T-helper 2 cell (primary cell): ENCODE measurements at regions not wholly inside any gene's neighbourhood (a gene's known extent, or its start where the extent isn't known, plus 50 kb on each side); places are given as distances from the start of the nearest gene placed in this dataset.

Source experiments
- DNase-seq, 5 experiments: peaks; one replicate each; pipeline versions ENCODE4 v3.0.0 to v3.0.0-alpha.2; 2012 to 2022

- DNase-seq: no peak
These were observed 120.5 kb downstream of the ZFP36L2 start for GRCh38 chr2:43105586-43106558.

GRCh38 chr2:43104763-43105162, 121.6 kb downstream of the ZFP36L2 start:
- no peak for DNase-seq

- no peak for DNase-seq
These were observed 122.3 kb downstream of the ZFP36L2 start for GRCh38 chr2:43104106-43104505.

GRCh38 chr2:43103093-43103404, 123.4 kb downstream of the ZFP36L2 start:
- no peak for DNase-seq

- DNase-seq: no peak
These were observed 123.9 kb downstream of the ZFP36L2 start for GRCh38 chr2:43102366-43103092.

- no peak for DNase-seq
These were observed 124.7 kb downstream of the ZFP36L2 start for GRCh38 chr2:43101751-43102150.

GRCh38 chr2:43100883-43101662, 125.3 kb downstream of the ZFP36L2 start:
- no peak for DNase-seq

GRCh38 chr2:43100362-43100882, 126.0 kb downstream of the ZFP36L2 start:
- DNase-seq: no peak

GRCh38 chr2:43099797-43100196, 126.6 kb downstream of the ZFP36L2 start:
- DNase-seq: no peak

- DNase-seq: no peak
These were observed 127.9 kb downstream of the ZFP36L2 start for GRCh38 chr2:43098539-43098938.

GRCh38 chr2:43097644-43098408, 128.6 kb downstream of the ZFP36L2 start:
- DNase-seq: no peak

- DNase-seq: no peak
These were observed 130.7 kb downstream of the ZFP36L2 start for GRCh38 chr2:43095533-43096295.

GRCh38 chr2:43092520-43093179, 133.8 kb downstream of the ZFP36L2 start:
- no peak for DNase-seq

GRCh38 chr2:43090317-43090716, 136.1 kb downstream of the ZFP36L2 start:
- no peak for DNase-seq

GRCh38 chr2:43088143-43089073, 138.0 kb downstream of the ZFP36L2 start:
- no peak for DNase-seq

GRCh38 chr2:43087413-43087812, 139.0 kb downstream of the ZFP36L2 start:
- no peak for DNase-seq

GRCh38 chr2:43086451-43087221, 139.8 kb downstream of the ZFP36L2 start:
- DNase-seq: no peak

GRCh38 chr2:43085929-43086328, 140.5 kb downstream of the ZFP36L2 start:
- DNase-seq: no peak

- DNase-seq: no peak
These were observed 140.9 kb downstream of the ZFP36L2 start for GRCh38 chr2:43085505-43085904.
